MM.1S (cell line): ENCODE measurements at regions not wholly inside any gene's neighbourhood (a gene's known extent, or its start where the extent isn't known, plus 50 kb on each side); places are given as distances from the start of the nearest gene placed in this dataset.
"Not testable (repeated sequence)": the region's sequence is repeated elsewhere in the genome, so short reads cannot be mapped to it uniquely, and the experiment has no call there.

Experiments
- CTCF ChIP-seq: fragments of 300-600 bp; sonication (generic); IDR thresholded peaks from 2 replicates; pipeline ENCODE4 v1.5.1; 2016; ENCODE audit warnings: antibody characterized with exemption, low read length, mixed read lengths
- EZH2 ChIP-seq: fragments of 300-600 bp; sonication (generic); optimal IDR thresholded peaks from 2 replicates; pipeline ENCODE3; 2017; ENCODE audit warnings: low read depth, mild to moderate bottlenecking, antibody characterized with exemption, low read length, mixed read lengths
- EZH2phosphoT487 ChIP-seq: fragments of 300-600 bp; sonication (generic); IDR thresholded peaks from 2 replicates; pipeline ENCODE4 v1.6.1; 2018; ENCODE audit warnings: antibody characterized with exemption, low read length

GRCh38 chr20:29087887-29088286 lies 2169.6 kb upstream of the DEFB115 start:
- not testable (repeated sequence) for TF ChIP-seq CTCF, EZH2phosphoT487, EZH2
